ENCODE measurements at regions not wholly inside any gene's neighbourhood (a gene's known extent, or its start where the extent isn't known, plus 50 kb on each side); places are given as distances from the start of the nearest gene placed in this dataset.
"Not testable (repeated sequence)": the region's sequence is repeated elsewhere in the genome, so short reads cannot be mapped to it uniquely, and the experiment has no call there.

GRCh38 chr4:77445823-77446222, 159.8 kb upstream of the CXCL13 start:
- no peak overlapping the region for H3K9ac ChIP-seq (ENCODE audit: insufficient read length, low read depth)
- H3K4me1 ChIP-seq (ENCODE audit: insufficient read depth, insufficient read length) = no peaks in the 10 kb centered on the region
- no peak for DNase-seq (ENCODE audit: low read depth, low spot score)
- H3K4me3 ChIP-seq (ENCODE audit: insufficient read length, low read depth) = no peak overlapping the region
- no peaks in the 10 kb centered on the region for H3K36me3 ChIP-seq (ENCODE audit: insufficient read depth, insufficient read length, low read length)
- H3K27me3 ChIP-seq (ENCODE audit: insufficient read depth, insufficient read length) = no peaks in the 10 kb centered on the region
- no peak for TF ChIP-seq YY1 (IDR thresholded peaks at IDR 0.05; ENCODE audit: insufficient read depth, insufficient read length)
- no peak for TF ChIP-seq ZNF274 (IDR thresholded peaks at IDR 0.05; ENCODE audit: low read depth, low read length)
- no peak for TF ChIP-seq SUZ12 (IDR thresholded peaks at IDR 0.05; ENCODE audit: extremely low read depth, insufficient read depth, insufficient read length)
- H3K9me3 ChIP-seq (ENCODE audit: insufficient read depth, low read length) = no peaks in the 10 kb centered on the region

GRCh38 chr4:77446601-77447000, 159.0 kb upstream of the CXCL13 start:
- H3K36me3 ChIP-seq (ENCODE audit: insufficient read depth, insufficient read length, low read length) = no peaks in the 10 kb centered on the region
- H3K9ac ChIP-seq (ENCODE audit: insufficient read length, low read depth) = no peak overlapping the region
- TF ChIP-seq YY1 (IDR thresholded peaks at IDR 0.05; ENCODE audit: insufficient read depth, insufficient read length) (no peak), ZNF274 (IDR thresholded peaks at IDR 0.05; ENCODE audit: low read depth, low read length) (no peak), SUZ12 (IDR thresholded peaks at IDR 0.05; ENCODE audit: extremely low read depth, insufficient read depth, insufficient read length) (no peak)

GRCh38 chr4:77449171-77449570, 156.4 kb upstream of the CXCL13 start:
- Histone ChIP-seq H3K9ac (ENCODE audit: insufficient read length, low read depth) (no peak overlapping the region), H3K9me3 (ENCODE audit: insufficient read depth, low read length) (no peaks in the 10 kb centered on the region), H3K4me3 (ENCODE audit: insufficient read length, low read depth) (no peak overlapping the region), H3K27me3 (ENCODE audit: insufficient read depth, insufficient read length) (no peaks in the 10 kb centered on the region), H3K4me1 (ENCODE audit: insufficient read depth, insufficient read length) (no peaks in the 10 kb centered on the region), H3K36me3 (ENCODE audit: insufficient read depth, insufficient read length, low read length) (no peaks in the 10 kb centered on the region)
- no peak for DNase-seq (ENCODE audit: low read depth, low spot score)
- no peak for TF ChIP-seq YY1 (IDR thresholded peaks at IDR 0.05; ENCODE audit: insufficient read depth, insufficient read length)
- TF ChIP-seq ZNF274 (IDR thresholded peaks at IDR 0.05; ENCODE audit: low read depth, low read length) = no peak
- no peak for TF ChIP-seq SUZ12 (IDR thresholded peaks at IDR 0.05; ENCODE audit: extremely low read depth, insufficient read depth, insufficient read length)

More at GRCh38 chr4:77446601-77447000, 159.0 kb upstream of the CXCL13 start:
- Histone ChIP-seq H3K9me3 (ENCODE audit: insufficient read depth, low read length) (no peaks in the 10 kb centered on the region), H3K27me3 (ENCODE audit: insufficient read depth, insufficient read length) (no peaks in the 10 kb centered on the region), H3K4me1 (ENCODE audit: insufficient read depth, insufficient read length) (no peaks in the 10 kb centered on the region), H3K4me3 (ENCODE audit: insufficient read length, low read depth) (no peak overlapping the region)
- no peak for DNase-seq (ENCODE audit: low read depth, low spot score)

GRCh38 chr4:77450006-77450405, 155.6 kb upstream of the CXCL13 start:
- no peaks in the 10 kb centered on the region for H3K27me3 ChIP-seq (ENCODE audit: insufficient read depth, insufficient read length)
- TF ChIP-seq ZNF274 (IDR thresholded peaks at IDR 0.05; ENCODE audit: low read depth, low read length) (no peak), YY1 (IDR thresholded peaks at IDR 0.05; ENCODE audit: insufficient read depth, insufficient read length) (no peak), SUZ12 (IDR thresholded peaks at IDR 0.05; ENCODE audit: extremely low read depth, insufficient read depth, insufficient read length) (no peak)
- no peaks in the 10 kb centered on the region for H3K4me1 ChIP-seq (ENCODE audit: insufficient read depth, insufficient read length)
- no peak overlapping the region for H3K9ac ChIP-seq (ENCODE audit: insufficient read length, low read depth)
- DNase-seq (ENCODE audit: low read depth, low spot score) = no peak
- no peaks in the 10 kb centered on the region for H3K9me3 ChIP-seq (ENCODE audit: insufficient read depth, low read length)
- H3K36me3 ChIP-seq (ENCODE audit: insufficient read depth, insufficient read length, low read length) = no peaks in the 10 kb centered on the region
- H3K4me3 ChIP-seq (ENCODE audit: insufficient read length, low read depth) = no peak overlapping the region

- H3K4me3 ChIP-seq (ENCODE audit: insufficient read length, low read depth) = no peak overlapping the region
- H3K9ac ChIP-seq (ENCODE audit: insufficient read length, low read depth) = no peak overlapping the region
- no peaks in the 10 kb centered on the region for H3K27me3 ChIP-seq (ENCODE audit: insufficient read depth, insufficient read length)
- no peaks in the 10 kb centered on the region for H3K36me3 ChIP-seq (ENCODE audit: insufficient read depth, insufficient read length, low read length)
- TF ChIP-seq YY1 (IDR thresholded peaks at IDR 0.05; ENCODE audit: insufficient read depth, insufficient read length) (no peak), SUZ12 (IDR thresholded peaks at IDR 0.05; ENCODE audit: extremely low read depth, insufficient read depth, insufficient read length) (no peak), ZNF274 (IDR thresholded peaks at IDR 0.05; ENCODE audit: low read depth, low read length) (no peak)
- DNase-seq (ENCODE audit: low read depth, low spot score) = no peak
- no peaks in the 10 kb centered on the region for H3K9me3 ChIP-seq (ENCODE audit: insufficient read depth, low read length)
- no peaks in the 10 kb centered on the region for H3K4me1 ChIP-seq (ENCODE audit: insufficient read depth, insufficient read length)
These were observed 154.1 kb upstream of the CXCL13 start for GRCh38 chr4:77451530-77451929.

- not testable (repeated sequence) for H3K36me3 ChIP-seq (ENCODE audit: insufficient read depth, insufficient read length, low read length); H3K27me3 ChIP-seq (ENCODE audit: insufficient read depth, insufficient read length); H3K4me1 ChIP-seq (ENCODE audit: insufficient read depth, insufficient read length); H3K9me3 ChIP-seq (ENCODE audit: insufficient read depth, low read length); H3K9ac ChIP-seq (ENCODE audit: insufficient read length, low read depth); DNase-seq (ENCODE audit: low read depth, low spot score); H3K4me3 ChIP-seq (ENCODE audit: insufficient read length, low read depth)
These were observed 153.5 kb upstream of the CXCL13 start for GRCh38 chr4:77452117-77452516.

GRCh38 chr4:77453911-77454310, 151.7 kb upstream of the CXCL13 start:
- Histone ChIP-seq H3K4me1 (ENCODE audit: insufficient read depth, insufficient read length) (no peaks in the 10 kb centered on the region), H3K9me3 (ENCODE audit: insufficient read depth, low read length) (no peaks in the 10 kb centered on the region)

GRCh38 chr4:77454858-77455257, 150.8 kb upstream of the CXCL13 start:
- no peak for DNase-seq (ENCODE audit: low read depth, low spot score)
- H3K36me3 ChIP-seq (ENCODE audit: insufficient read depth, insufficient read length, low read length) = no peaks in the 10 kb centered on the region
- H3K4me1 ChIP-seq (ENCODE audit: insufficient read depth, insufficient read length) = no peaks in the 10 kb centered on the region
- H3K9ac ChIP-seq (ENCODE audit: insufficient read length, low read depth) = no peak overlapping the region
- TF ChIP-seq YY1 (IDR thresholded peaks at IDR 0.05; ENCODE audit: insufficient read depth, insufficient read length) = no peak
- no peak for TF ChIP-seq ZNF274 (IDR thresholded peaks at IDR 0.05; ENCODE audit: low read depth, low read length)
- TF ChIP-seq SUZ12 (IDR thresholded peaks at IDR 0.05; ENCODE audit: extremely low read depth, insufficient read depth, insufficient read length) = no peak
- no peaks in the 10 kb centered on the region for H3K27me3 ChIP-seq (ENCODE audit: insufficient read depth, insufficient read length)
- no peaks in the 10 kb centered on the region for H3K9me3 ChIP-seq (ENCODE audit: insufficient read depth, low read length)
- no peak overlapping the region for H3K4me3 ChIP-seq (ENCODE audit: insufficient read length, low read depth)

More at GRCh38 chr4:77453911-77454310, 151.7 kb upstream of the CXCL13 start:
- Histone ChIP-seq H3K4me3 (ENCODE audit: insufficient read length, low read depth) (no peak overlapping the region), H3K36me3 (ENCODE audit: insufficient read depth, insufficient read length, low read length) (no peaks in the 10 kb centered on the region), H3K9ac (ENCODE audit: insufficient read length, low read depth) (no peak overlapping the region), H3K27me3 (ENCODE audit: insufficient read depth, insufficient read length) (no peaks in the 10 kb centered on the region)
- DNase-seq (ENCODE audit: low read depth, low spot score) = no peak
- TF ChIP-seq YY1 (IDR thresholded peaks at IDR 0.05; ENCODE audit: insufficient read depth, insufficient read length) = no peak
- TF ChIP-seq SUZ12 (IDR thresholded peaks at IDR 0.05; ENCODE audit: extremely low read depth, insufficient read depth, insufficient read length) = no peak
- TF ChIP-seq ZNF274 (IDR thresholded peaks at IDR 0.05; ENCODE audit: low read depth, low read length) = no peak

- H3K36me3 ChIP-seq (ENCODE audit: insufficient read depth, insufficient read length, low read length); H3K4me1 ChIP-seq (ENCODE audit: insufficient read depth, insufficient read length); H3K9ac ChIP-seq (ENCODE audit: insufficient read length, low read depth); H3K4me3 ChIP-seq (ENCODE audit: insufficient read length, low read depth); H3K27me3 ChIP-seq (ENCODE audit: insufficient read depth, insufficient read length); DNase-seq (ENCODE audit: low read depth, low spot score): not testable (repeated sequence)
- H3K9me3 ChIP-seq (ENCODE audit: insufficient read depth, low read length) = peaks cover 21% of the 10 kb centered on the region; the same call in 1 of the 2 replicates
These were observed 141.5 kb upstream of the CXCL13 start for GRCh38 chr4:77464100-77464499.
